HG03469 (cell line): ENCODE measurements at regions not wholly inside any gene's neighbourhood (a gene's known extent, or its start where the extent isn't known, plus 50 kb on each side); places are given as distances from the start of the nearest gene placed in this dataset.

ENCODE experiments used
- ATAC-seq: cut with Tn5 transposase; IDR thresholded peaks from one replicate; pipeline ENCODE4 v1.9.1; 2021; ENCODE audit warnings: mild to moderate bottlenecking, moderate library complexity, moderate number of reproducible peaks; ENCODE audit not compliant: unreplicated experiment

DNA sequence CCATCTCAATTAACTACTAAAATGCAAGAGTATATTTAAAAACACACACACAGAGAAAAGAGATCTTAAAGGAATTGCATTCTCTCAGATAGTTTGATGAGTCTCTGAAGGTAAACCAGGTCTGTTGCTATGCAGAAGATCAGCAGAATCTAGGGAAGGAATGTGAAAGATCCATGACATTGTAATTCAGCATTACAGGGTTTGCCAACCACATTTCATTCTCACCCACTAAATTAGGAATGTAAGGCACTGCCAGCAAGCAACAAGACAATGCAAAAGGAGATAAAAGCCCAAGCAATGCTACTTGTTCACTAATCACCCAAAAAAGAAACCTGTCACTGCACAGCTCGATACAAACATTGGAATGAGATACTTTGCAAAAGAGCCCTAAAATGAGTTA, 106.3 kb downstream of the LRIG3 start:
- ATAC-seq: no peak

DNA sequence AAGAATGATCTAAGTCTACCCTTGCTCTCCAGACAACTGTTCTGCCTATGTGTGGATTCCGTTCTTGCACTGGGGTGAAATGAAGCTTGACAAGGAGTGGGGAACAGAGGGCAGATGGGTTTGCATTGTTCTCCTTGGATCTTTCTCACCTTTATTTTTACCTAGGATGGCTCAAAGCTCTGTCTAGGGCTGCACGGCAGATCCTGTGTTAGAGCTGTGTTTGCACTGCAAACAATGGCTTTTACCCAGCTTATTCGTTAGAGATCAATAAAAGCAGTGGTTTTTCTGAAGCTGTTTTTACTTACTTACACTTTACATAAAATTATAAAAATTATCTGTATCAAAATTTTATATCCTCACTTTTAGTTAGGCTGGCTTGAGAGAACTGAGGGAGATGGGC, 105.1 kb downstream of the LRIG3 start:
- no peak for ATAC-seq

DNA sequence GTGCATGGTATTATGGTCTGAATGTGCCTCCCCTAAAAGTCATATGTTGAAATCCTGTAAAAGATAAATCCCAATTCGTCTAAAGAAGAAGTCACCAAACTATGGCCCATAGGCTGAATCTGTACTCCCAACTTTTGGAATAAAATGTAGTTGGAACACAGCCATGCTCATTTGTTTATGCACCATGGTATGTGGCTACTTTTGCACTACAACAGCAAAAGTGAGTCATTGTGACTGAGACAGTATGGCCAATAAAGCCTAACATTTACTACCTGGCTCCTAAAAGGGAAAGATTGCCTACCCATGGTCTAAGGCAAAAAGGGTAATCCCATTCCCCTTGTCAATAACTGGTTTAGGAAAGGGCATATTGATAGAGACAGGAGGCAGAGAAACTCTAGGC, 101.8 kb downstream of the LRIG3 start:
- ATAC-seq: no peak

DNA sequence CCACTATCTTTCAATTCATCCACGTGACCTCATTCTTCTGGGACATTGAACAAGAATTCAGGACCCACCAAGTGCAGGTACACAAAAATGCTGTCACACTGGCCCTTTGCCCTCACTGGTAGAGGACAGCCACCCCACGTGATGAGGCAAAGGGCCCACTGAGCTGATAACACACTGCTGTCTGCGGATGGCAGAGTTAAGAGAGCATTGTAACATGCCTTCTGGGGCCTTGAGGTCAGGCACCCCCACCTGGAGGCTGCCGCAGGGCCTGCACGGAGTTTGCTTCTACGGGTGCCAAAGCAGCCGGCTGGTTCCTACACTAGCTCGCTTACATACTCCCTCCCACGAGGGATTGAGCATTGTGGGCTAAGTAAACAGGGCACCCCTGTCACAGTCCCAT, 101.0 kb downstream of the LRIG3 start:
- no peak for ATAC-seq

DNA sequence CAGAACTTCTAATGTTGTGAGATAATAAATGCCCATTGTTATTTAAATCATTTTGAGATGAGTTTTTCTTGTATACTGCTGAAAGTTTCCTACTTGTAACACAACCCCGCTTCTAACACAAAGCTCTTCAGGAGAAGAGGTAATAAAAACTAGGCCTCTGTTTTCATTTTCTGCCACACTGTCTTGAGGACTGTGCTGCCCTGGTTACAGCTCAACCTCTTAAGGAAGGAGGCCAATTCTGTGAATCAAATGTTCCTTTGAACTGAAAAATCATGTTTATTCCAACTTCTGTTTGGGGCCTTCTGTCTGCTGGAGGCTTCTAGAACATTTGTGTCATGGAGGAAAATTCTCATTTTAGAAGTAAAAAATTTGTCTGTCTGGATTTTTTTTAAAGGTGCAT, 100.3 kb downstream of the LRIG3 start:
- no peak for ATAC-seq
